ENCODE measurements at regions not wholly inside any gene's neighbourhood (a gene's known extent, or its start where the extent isn't known, plus 50 kb on each side); places are given as distances from the start of the nearest gene placed in this dataset.

- H3K79me2 ChIP-seq (ENCODE audit: control insufficient read depth, insufficient read depth, low read length, unreplicated experiment), result no peaks in the 10 kb centered on the region
- no peak overlapping the region for H3K4me3 ChIP-seq (ENCODE audit: low read depth, low read length)
- no peak overlapping the region for H2AFZ ChIP-seq (ENCODE audit: low read length, unreplicated experiment)
- no peaks in the 10 kb centered on the region for H3K36me3 ChIP-seq (ENCODE audit: insufficient read depth, low read length)
- no peaks in the 10 kb centered on the region for H3K4me1 ChIP-seq (ENCODE audit: control insufficient read depth, insufficient read depth, low read length, unreplicated experiment)
- no peak overlapping the region for H3K27ac ChIP-seq (ENCODE audit: low read depth, low read length)
- H3K27me3 ChIP-seq (ENCODE audit: insufficient read depth, low read length), result no peaks in the 10 kb centered on the region
Measured at GRCh38 chr14:27222671-27223070, 624.8 kb upstream of the NOVA1 start.

GRCh38 chr14:27223906-27224305, 626.1 kb upstream of the NOVA1 start:
- Histone ChIP-seq H3K4me1 (ENCODE audit: control insufficient read depth, insufficient read depth, low read length, unreplicated experiment) (no peaks in the 10 kb centered on the region), H3K27ac (ENCODE audit: low read depth, low read length) (no peak overlapping the region), H2AFZ (ENCODE audit: low read length, unreplicated experiment) (no peak overlapping the region), H3K4me3 (ENCODE audit: low read depth, low read length) (no peak overlapping the region), H3K79me2 (ENCODE audit: control insufficient read depth, insufficient read depth, low read length, unreplicated experiment) (no peaks in the 10 kb centered on the region), H3K27me3 (ENCODE audit: insufficient read depth, low read length) (no peaks in the 10 kb centered on the region), H3K36me3 (ENCODE audit: insufficient read depth, low read length) (no peaks in the 10 kb centered on the region)

DNA sequence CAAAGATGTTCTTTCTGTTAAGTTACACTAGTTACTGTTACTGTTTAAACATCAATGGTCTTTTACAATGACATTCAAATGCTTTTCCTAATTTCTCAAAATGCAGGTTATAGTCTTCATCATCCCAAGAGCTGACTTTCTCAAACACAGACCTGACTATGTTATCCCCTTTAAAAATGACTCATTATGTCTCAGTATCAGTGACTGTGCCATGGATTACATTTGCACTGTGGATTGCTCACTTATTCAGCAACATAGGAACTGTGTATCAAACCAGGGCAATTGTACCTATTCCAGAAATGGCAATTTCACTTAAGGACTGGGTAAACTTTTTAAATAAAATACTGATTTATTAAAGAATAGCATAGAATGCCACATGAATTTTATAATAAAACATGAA, 630.2 kb upstream of the NOVA1 start:
- Histone ChIP-seq H3K4me1 (ENCODE audit: control insufficient read depth, insufficient read depth, low read length, unreplicated experiment) (no peaks in the 10 kb centered on the region), H3K27me3 (ENCODE audit: insufficient read depth, low read length) (no peaks in the 10 kb centered on the region), H3K4me3 (ENCODE audit: low read depth, low read length) (no peak overlapping the region)

GRCh38 chr14:27234331-27234730, 636.5 kb upstream of the NOVA1 start:
- H3K27me3 ChIP-seq (ENCODE audit: insufficient read depth, low read length), result no peaks in the 10 kb centered on the region
- H3K27ac ChIP-seq (ENCODE audit: low read depth, low read length), result no peak overlapping the region
- no peaks in the 10 kb centered on the region for H3K36me3 ChIP-seq (ENCODE audit: insufficient read depth, low read length)
- H2AFZ ChIP-seq (ENCODE audit: low read length, unreplicated experiment), result no peak overlapping the region
- no peak overlapping the region for H3K4me3 ChIP-seq (ENCODE audit: low read depth, low read length)
- no peaks in the 10 kb centered on the region for H3K79me2 ChIP-seq (ENCODE audit: control insufficient read depth, insufficient read depth, low read length, unreplicated experiment)
- no peaks in the 10 kb centered on the region for H3K4me1 ChIP-seq (ENCODE audit: control insufficient read depth, insufficient read depth, low read length, unreplicated experiment)

More for the DNA sequence above, 630.2 kb upstream of the NOVA1 start:
- no peaks in the 10 kb centered on the region for H3K79me2 ChIP-seq (ENCODE audit: control insufficient read depth, insufficient read depth, low read length, unreplicated experiment)
- no peak overlapping the region for H3K27ac ChIP-seq (ENCODE audit: low read depth, low read length)
- no peak overlapping the region for H2AFZ ChIP-seq (ENCODE audit: low read length, unreplicated experiment)
- H3K36me3 ChIP-seq (ENCODE audit: insufficient read depth, low read length), result no peaks in the 10 kb centered on the region

DNA sequence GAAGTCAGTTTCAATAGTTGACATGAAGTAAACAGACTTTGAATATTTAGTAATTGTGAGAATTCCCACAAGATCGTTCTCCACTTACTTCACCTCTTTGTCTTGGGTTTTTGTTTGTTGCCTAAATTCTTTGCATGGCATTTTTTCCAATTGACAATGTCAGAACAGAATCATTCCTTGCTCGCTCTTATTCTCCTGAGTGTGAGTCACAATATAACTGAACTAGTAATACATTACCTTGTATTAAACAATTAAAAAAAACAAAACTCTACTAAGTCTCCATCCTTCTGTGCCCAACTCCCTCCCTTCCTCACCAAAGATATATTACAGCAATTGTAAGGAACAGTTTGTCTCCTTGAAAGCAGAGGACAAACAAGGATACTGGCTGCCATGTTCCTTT, 638.8 kb upstream of the NOVA1 start:
- no peaks in the 10 kb centered on the region for H3K4me1 ChIP-seq (ENCODE audit: control insufficient read depth, insufficient read depth, low read length, unreplicated experiment)
- H3K79me2 ChIP-seq (ENCODE audit: control insufficient read depth, insufficient read depth, low read length, unreplicated experiment), result no peaks in the 10 kb centered on the region
- no peaks in the 10 kb centered on the region for H3K27me3 ChIP-seq (ENCODE audit: insufficient read depth, low read length)
- H3K27ac ChIP-seq (ENCODE audit: low read depth, low read length), result no peak overlapping the region
- H3K4me3 ChIP-seq (ENCODE audit: low read depth, low read length), result no peak overlapping the region
- H2AFZ ChIP-seq (ENCODE audit: low read length, unreplicated experiment), result no peak overlapping the region
- H3K36me3 ChIP-seq (ENCODE audit: insufficient read depth, low read length), result no peaks in the 10 kb centered on the region

GRCh38 chr14:27242874-27243273, 645.0 kb upstream of the NOVA1 start:
- H2AFZ ChIP-seq (ENCODE audit: low read length, unreplicated experiment), result no peak overlapping the region
- no peaks in the 10 kb centered on the region for H3K36me3 ChIP-seq (ENCODE audit: insufficient read depth, low read length)
- H3K27ac ChIP-seq (ENCODE audit: low read depth, low read length), result no peak overlapping the region
- no peak overlapping the region for H3K4me3 ChIP-seq (ENCODE audit: low read depth, low read length)
- H3K27me3 ChIP-seq (ENCODE audit: insufficient read depth, low read length), result no peaks in the 10 kb centered on the region
- H3K4me1 ChIP-seq (ENCODE audit: control insufficient read depth, insufficient read depth, low read length, unreplicated experiment), result no peaks in the 10 kb centered on the region
- H3K79me2 ChIP-seq (ENCODE audit: control insufficient read depth, insufficient read depth, low read length, unreplicated experiment), result no peaks in the 10 kb centered on the region

GRCh38 chr14:27243365-27243764, 645.5 kb upstream of the NOVA1 start:
- Histone ChIP-seq H2AFZ (ENCODE audit: low read length, unreplicated experiment) (no peak overlapping the region), H3K27ac (ENCODE audit: low read depth, low read length) (no peak overlapping the region), H3K4me3 (ENCODE audit: low read depth, low read length) (no peak overlapping the region), H3K27me3 (ENCODE audit: insufficient read depth, low read length) (no peaks in the 10 kb centered on the region), H3K36me3 (ENCODE audit: insufficient read depth, low read length) (no peaks in the 10 kb centered on the region), H3K4me1 (ENCODE audit: control insufficient read depth, insufficient read depth, low read length, unreplicated experiment) (no peaks in the 10 kb centered on the region), H3K79me2 (ENCODE audit: control insufficient read depth, insufficient read depth, low read length, unreplicated experiment) (no peaks in the 10 kb centered on the region)

DNA sequence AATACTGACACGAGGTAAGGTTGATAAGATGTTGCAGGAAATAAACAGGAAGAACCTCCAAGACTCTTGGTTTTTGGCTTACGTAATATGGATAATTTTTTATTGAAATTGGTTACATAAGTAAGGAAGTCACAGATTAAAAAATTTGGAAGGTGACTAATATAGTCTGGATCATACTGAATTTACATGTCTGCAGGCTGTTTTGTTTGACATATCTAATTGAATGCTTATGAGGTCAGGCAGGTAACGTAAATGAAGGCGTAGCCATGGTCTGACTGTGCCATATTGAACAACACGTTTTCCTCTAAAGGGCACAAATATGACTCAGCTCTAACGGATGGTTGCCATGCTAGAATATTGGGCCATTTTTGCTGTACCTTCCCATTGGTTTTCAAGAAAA, 648.1 kb upstream of the NOVA1 start:
- H3K79me2 ChIP-seq (ENCODE audit: control insufficient read depth, insufficient read depth, low read length, unreplicated experiment), result no peaks in the 10 kb centered on the region
- no peak overlapping the region for H3K27ac ChIP-seq (ENCODE audit: low read depth, low read length)
- no peak overlapping the region for H3K4me3 ChIP-seq (ENCODE audit: low read depth, low read length)
- H2AFZ ChIP-seq (ENCODE audit: low read length, unreplicated experiment), result no peak overlapping the region
- no peaks in the 10 kb centered on the region for H3K4me1 ChIP-seq (ENCODE audit: control insufficient read depth, insufficient read depth, low read length, unreplicated experiment)
- H3K36me3 ChIP-seq (ENCODE audit: insufficient read depth, low read length), result no peaks in the 10 kb centered on the region
- H3K27me3 ChIP-seq (ENCODE audit: insufficient read depth, low read length), result no peaks in the 10 kb centered on the region

DNA sequence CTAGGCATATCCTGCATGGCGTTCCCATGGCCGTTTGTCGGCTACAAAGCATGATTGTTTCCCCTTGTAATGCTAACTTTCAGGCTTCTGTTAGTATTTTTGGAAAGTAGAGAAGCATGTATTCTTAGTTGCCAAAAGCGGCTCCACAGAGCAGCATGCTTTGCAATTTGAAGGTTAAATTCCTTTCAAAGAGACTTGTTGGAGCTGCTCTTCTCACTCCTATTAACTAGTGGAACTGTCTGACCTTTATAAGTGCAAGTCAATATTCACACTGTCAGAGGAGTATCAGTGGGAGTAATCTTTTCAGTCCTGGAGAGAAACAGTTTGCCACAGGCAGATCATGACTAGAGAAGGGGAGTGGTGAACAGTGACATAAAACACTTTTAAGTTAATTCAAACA, 656.1 kb upstream of the NOVA1 start:
- Histone ChIP-seq H3K79me2 (ENCODE audit: control insufficient read depth, insufficient read depth, low read length, unreplicated experiment) (no peaks in the 10 kb centered on the region), H2AFZ (ENCODE audit: low read length, unreplicated experiment) (no peak overlapping the region), H3K36me3 (ENCODE audit: insufficient read depth, low read length) (no peaks in the 10 kb centered on the region), H3K4me3 (ENCODE audit: low read depth, low read length) (no peak overlapping the region), H3K27ac (ENCODE audit: low read depth, low read length) (no peak overlapping the region), H3K27me3 (ENCODE audit: insufficient read depth, low read length) (no peaks in the 10 kb centered on the region), H3K4me1 (ENCODE audit: control insufficient read depth, insufficient read depth, low read length, unreplicated experiment) (no peaks in the 10 kb centered on the region)

DNA sequence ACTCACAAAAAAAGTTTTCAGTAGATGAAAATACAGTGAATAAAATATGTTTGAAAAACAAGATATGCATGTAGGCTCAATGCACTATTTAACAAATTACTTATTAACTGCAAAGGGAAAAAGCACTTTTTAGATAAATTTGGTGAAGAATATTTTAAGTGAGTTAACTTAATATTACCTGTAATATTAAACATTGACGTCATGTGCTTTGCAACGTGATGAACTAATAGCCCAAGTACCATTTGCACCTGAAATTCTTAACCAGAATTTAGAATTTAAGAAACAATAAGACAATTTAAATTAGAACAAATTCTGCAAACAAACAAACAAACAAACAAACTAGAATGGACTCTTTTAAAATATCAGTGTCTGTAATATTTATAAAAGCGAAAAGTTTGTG, 659.0 kb upstream of the NOVA1 start:
- Histone ChIP-seq H3K36me3 (ENCODE audit: insufficient read depth, low read length) (no peaks in the 10 kb centered on the region), H2AFZ (ENCODE audit: low read length, unreplicated experiment) (no peak overlapping the region), H3K27me3 (ENCODE audit: insufficient read depth, low read length) (no peaks in the 10 kb centered on the region), H3K4me1 (ENCODE audit: control insufficient read depth, insufficient read depth, low read length, unreplicated experiment) (no peaks in the 10 kb centered on the region), H3K79me2 (ENCODE audit: control insufficient read depth, insufficient read depth, low read length, unreplicated experiment) (no peaks in the 10 kb centered on the region), H3K4me3 (ENCODE audit: low read depth, low read length) (no peak overlapping the region), H3K27ac (ENCODE audit: low read depth, low read length) (no peak overlapping the region)

GRCh38 chr14:27267876-27268275, 670.0 kb upstream of the NOVA1 start:
- no peak overlapping the region for H2AFZ ChIP-seq (ENCODE audit: low read length, unreplicated experiment)
- no peak overlapping the region for H3K27ac ChIP-seq (ENCODE audit: low read depth, low read length)
- no peaks in the 10 kb centered on the region for H3K79me2 ChIP-seq (ENCODE audit: control insufficient read depth, insufficient read depth, low read length, unreplicated experiment)
- H3K27me3 ChIP-seq (ENCODE audit: insufficient read depth, low read length), result no peaks in the 10 kb centered on the region
- no peaks in the 10 kb centered on the region for H3K4me1 ChIP-seq (ENCODE audit: control insufficient read depth, insufficient read depth, low read length, unreplicated experiment)
- H3K4me3 ChIP-seq (ENCODE audit: low read depth, low read length), result no peak overlapping the region
- no peaks in the 10 kb centered on the region for H3K36me3 ChIP-seq (ENCODE audit: insufficient read depth, low read length)

GRCh38 chr14:27270716-27271115, 672.9 kb upstream of the NOVA1 start:
- no peak overlapping the region for H3K27ac ChIP-seq (ENCODE audit: low read depth, low read length)
- no peaks in the 10 kb centered on the region for H3K4me1 ChIP-seq (ENCODE audit: control insufficient read depth, insufficient read depth, low read length, unreplicated experiment)
- no peak overlapping the region for H3K4me3 ChIP-seq (ENCODE audit: low read depth, low read length)
- no peaks in the 10 kb centered on the region for H3K79me2 ChIP-seq (ENCODE audit: control insufficient read depth, insufficient read depth, low read length, unreplicated experiment)
- no peaks in the 10 kb centered on the region for H3K36me3 ChIP-seq (ENCODE audit: insufficient read depth, low read length)
- H2AFZ ChIP-seq (ENCODE audit: low read length, unreplicated experiment), result no peak overlapping the region
- H3K27me3 ChIP-seq (ENCODE audit: insufficient read depth, low read length), result no peaks in the 10 kb centered on the region

Measured in ACC112 (cell line).